HUES48 (cell line): ENCODE measurements at regions not wholly inside any gene's neighbourhood (a gene's known extent, or its start where the extent isn't known, plus 50 kb on each side); places are given as distances from the start of the nearest gene placed in this dataset.

Source experiments
- H3K27ac ChIP-seq: one replicate; pipeline ENCODE4 v1.7.0; 2013; ENCODE audit warnings: low read depth, low read length, inconsistent platforms
- H3K27me3 ChIP-seq: 2 replicates; pipeline ENCODE4 v1.6.1; 2013; ENCODE audit warnings: mild to moderate bottlenecking, low read length; ENCODE audit not compliant: control insufficient read depth, insufficient read depth
- H3K36me3 ChIP-seq: 2 replicates; pipeline ENCODE4 v1.6.1; 2013; ENCODE audit warnings: low read length; ENCODE audit not compliant: control insufficient read depth, insufficient read depth
- H3K4me1 ChIP-seq: 2 replicates; pipeline ENCODE4 v1.6.1; 2013; ENCODE audit warnings: mild to moderate bottlenecking, low read length; ENCODE audit not compliant: control insufficient read depth, insufficient read depth
- H3K4me3 ChIP-seq: 2 replicates; pipeline ENCODE4 v1.5.1; 2013; ENCODE audit warnings: mild to moderate bottlenecking, low read depth, low read length
- H3K9ac ChIP-seq: 2 replicates; pipeline ENCODE4 v1.6.1; 2013; ENCODE audit warnings: mild to moderate bottlenecking, low read depth, low read length, moderate library complexity
- H3K9me3 ChIP-seq: 2 replicates; pipeline ENCODE4 v1.6.1; 2013; ENCODE audit warnings: low read length; ENCODE audit not compliant: control insufficient read depth, insufficient read depth

DNA sequence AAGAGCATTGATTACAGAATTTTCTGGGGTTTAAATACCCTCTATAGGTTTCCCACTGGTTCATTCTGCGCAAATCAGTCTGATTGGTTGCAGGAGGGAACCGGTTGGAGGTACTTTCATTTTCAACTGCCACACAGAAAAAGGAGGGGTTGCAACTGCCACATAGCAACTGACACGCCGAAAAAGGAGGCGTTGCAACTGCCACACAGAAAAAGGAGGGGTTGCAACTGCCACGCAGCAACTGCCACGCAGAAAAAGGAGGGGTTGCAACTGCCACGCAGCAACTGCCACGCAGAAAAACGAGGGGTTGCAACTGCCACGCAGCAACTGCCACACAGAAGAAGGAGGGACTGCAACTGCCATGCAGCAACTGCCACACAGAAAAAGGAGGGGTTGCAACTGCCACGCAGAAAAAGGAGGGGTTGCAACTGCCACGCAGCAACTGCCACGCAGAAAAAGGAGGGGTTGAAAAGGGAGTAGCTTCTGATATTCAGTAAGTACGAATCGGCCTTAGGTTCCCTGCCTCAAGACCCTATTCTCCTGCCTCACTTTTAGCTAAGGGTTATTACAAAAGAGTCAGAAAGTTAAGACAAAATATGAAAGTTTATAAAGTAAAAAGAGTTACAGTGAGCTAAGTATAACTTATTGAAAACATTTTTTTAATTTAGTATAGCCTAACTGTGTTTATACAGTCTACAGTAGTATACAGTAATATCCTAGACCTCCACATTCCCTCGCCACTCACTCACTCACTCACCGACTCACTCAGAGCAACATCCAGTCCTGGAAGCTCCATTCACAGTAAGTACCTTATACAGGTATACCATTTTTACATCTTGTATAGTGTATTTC, 431.8 kb downstream of the KCTD8 start:
- H3K9ac ChIP-seq, result no peak overlapping the region
- H3K27ac ChIP-seq, result no peak overlapping the region
- H3K4me3 ChIP-seq, result no peak overlapping the region

DNA sequence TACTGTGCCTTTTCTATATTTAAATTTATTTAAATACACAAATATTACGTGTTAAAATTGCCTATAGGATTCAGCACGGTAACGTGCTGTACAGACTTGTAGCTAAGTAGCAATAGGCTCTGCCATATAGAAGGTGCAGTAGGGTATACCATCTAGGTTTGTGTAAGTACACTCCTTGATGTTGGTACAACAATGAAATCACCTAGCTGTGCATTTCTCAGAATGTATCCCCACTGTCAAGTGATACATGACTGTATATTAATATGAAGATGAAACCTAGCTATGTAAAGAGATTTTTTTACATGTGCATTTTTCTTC, 431.2 kb downstream of the KCTD8 start:
- Histone ChIP-seq H3K27ac (no peak overlapping the region), H3K9ac (no peak overlapping the region), H3K27me3 (no peaks in the 10 kb centered on the region), H3K4me3 (no peak overlapping the region), H3K9me3 (no peaks in the 10 kb centered on the region), H3K36me3 (no peaks in the 10 kb centered on the region), H3K4me1 (no peaks in the 10 kb centered on the region)

More for the DNA sequence above, 431.8 kb downstream of the KCTD8 start:
- H3K27me3 ChIP-seq, result no peaks in the 10 kb centered on the region
- no peaks in the 10 kb centered on the region for H3K36me3 ChIP-seq
- no peaks in the 10 kb centered on the region for H3K4me1 ChIP-seq
- no peaks in the 10 kb centered on the region for H3K9me3 ChIP-seq

DNA sequence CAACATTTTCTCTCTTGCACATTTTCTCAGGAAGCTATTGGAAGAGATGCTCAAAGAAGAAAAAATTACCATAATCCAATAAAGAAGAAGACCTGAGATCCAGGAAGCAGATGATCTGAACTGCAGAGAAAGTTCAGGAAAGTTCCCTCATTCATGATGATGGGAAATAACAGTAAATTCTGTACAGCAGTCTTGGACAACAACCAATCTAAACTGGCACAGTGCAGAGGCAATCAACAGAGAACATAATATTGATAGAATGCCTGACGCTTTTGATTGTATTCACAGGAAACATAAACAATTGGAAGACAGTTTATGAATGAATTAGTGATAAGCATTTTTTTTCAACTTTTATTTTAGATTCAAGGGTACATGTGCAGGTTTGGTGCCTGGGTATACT, 428.9 kb downstream of the KCTD8 start:
- Histone ChIP-seq H3K4me1 (no peaks in the 10 kb centered on the region), H3K4me3 (no peak overlapping the region), H3K27ac (no peak overlapping the region), H3K9me3 (no peaks in the 10 kb centered on the region), H3K9ac (no peak overlapping the region), H3K36me3 (no peaks in the 10 kb centered on the region), H3K27me3 (no peaks in the 10 kb centered on the region)

DNA sequence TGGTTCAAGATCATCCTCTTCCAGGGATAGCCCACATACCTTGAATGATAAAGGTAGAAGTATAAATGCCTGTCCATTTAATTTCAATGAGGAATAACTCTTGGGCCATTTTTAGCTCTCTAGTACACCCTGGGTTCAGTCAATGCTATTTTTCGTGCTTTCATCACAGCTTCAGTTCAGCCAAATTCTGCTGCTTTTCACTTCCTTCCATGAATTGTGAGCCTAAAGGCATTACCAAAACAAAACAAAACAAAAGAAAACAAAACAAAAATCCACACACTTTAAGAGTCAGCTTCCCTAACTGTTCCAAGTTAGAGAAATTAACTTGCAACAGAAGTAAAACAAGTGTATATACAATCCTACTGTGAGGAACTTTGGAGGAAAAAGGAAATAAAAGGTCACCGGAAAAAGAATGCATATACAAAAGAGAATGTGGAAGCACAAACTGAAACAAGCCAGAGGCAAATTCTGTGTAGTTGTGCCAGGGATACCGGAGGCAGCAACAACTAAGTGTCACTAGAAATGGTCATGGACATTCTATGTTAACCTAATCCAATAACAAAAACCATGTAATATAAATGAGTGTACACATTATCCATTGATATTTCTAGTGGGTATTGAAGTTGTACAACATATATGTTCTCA, 423.1 kb downstream of the KCTD8 start:
- Histone ChIP-seq H3K4me1 (peaks cover 6% of the 10 kb centered on the region; the same call in 1 of the 2 replicates), H3K9me3 (no peaks in the 10 kb centered on the region), H3K27ac (no peak overlapping the region)

DNA sequence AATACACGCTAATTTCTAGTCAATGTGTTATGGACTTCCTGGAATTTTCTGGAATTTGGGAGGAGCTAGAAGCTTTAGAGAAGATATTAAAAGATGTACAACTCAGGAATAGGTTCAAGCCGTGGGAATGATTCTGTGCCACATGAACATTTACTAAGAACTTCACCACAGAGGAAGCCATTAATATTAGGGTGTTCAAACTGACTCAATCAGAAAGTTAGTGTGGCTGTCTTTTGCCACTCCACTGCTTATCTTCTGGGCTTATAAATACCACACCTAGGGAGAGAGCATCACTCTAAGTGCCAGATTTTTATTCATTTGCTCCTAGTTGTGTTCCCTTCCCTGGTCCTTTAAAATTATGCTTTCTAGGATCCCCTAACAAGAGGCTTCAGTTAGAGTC, 409.8 kb downstream of the KCTD8 start:
- Histone ChIP-seq H3K9me3 (no peaks in the 10 kb centered on the region; the same call in 1 of the 2 replicates), H3K9ac (no peak overlapping the region), H3K27me3 (no peaks in the 10 kb centered on the region)

More for the DNA sequence above, 423.1 kb downstream of the KCTD8 start:
- H3K4me3 ChIP-seq, result no peak overlapping the region
- no peaks in the 10 kb centered on the region for H3K36me3 ChIP-seq
- no peaks in the 10 kb centered on the region for H3K27me3 ChIP-seq
- H3K9ac ChIP-seq, result no peak overlapping the region

DNA sequence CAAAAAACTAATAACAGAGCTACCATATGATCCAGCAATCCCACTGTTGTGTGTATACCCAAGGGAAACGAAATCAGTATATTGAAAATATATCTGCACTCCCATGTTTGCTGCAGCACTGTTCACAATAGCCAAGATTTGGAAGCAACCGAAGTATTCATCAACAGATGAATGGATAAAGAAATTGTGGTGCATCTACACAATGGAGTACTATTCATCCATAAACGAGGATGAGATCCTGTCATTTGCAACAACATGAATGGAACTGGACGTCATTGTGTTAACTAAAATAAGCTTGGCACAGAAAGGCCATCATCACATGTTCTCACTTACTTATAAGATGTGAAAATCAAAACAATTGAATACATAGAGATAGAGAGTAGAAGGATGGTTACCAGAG, 402.1 kb downstream of the KCTD8 start:
- Histone ChIP-seq H3K9ac (no peak overlapping the region), H3K27me3 (no peaks in the 10 kb centered on the region), H3K36me3 (no peaks in the 10 kb centered on the region), H3K4me3 (no peak overlapping the region), H3K27ac (no peak overlapping the region), H3K4me1 (0 out of 2 replicates have a peak, but pooled peaks cover 9% of the 10 kb centered on the region), H3K9me3 (peaks cover 3% of the 10 kb centered on the region)

More for the DNA sequence above, 409.8 kb downstream of the KCTD8 start:
- Histone ChIP-seq H3K27ac (no peak overlapping the region), H3K4me3 (no peak overlapping the region), H3K4me1 (0 out of 2 replicates have a peak, but pooled peaks cover 9% of the 10 kb centered on the region), H3K36me3 (no peaks in the 10 kb centered on the region)

DNA sequence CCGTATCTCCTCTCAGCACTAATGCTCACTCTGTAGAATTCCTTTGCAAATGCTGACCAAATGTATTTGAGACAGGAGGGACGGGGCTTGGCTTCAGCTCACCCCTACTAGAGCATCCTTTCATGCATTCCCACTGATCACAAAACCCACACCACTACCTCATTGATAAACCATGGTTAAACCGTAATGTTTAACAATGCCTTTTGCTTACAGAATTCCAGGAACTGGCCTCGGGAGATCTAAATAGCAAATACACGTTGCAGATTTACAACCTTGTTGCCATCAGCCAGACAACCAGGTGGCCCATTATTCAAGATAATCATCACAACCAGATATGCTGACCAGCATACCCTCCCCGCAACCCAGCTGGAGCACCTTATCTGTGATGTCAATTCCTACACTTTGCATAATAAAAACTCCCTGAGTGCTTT, 391.9 kb downstream of the KCTD8 start:
- H3K4me1 ChIP-seq, result peaks cover 40% of the 10 kb centered on the region
- H3K4me3 ChIP-seq, result no peak overlapping the region
- peak overlapping the region; percentile 98 for H3K27ac ChIP-seq
- H3K9me3 ChIP-seq, result peaks cover 3% of the 10 kb centered on the region
- no peaks in the 10 kb centered on the region for H3K27me3 ChIP-seq
- no peak overlapping the region; the same call in 1 of the 2 replicates for H3K9ac ChIP-seq
- no peaks in the 10 kb centered on the region for H3K36me3 ChIP-seq

DNA sequence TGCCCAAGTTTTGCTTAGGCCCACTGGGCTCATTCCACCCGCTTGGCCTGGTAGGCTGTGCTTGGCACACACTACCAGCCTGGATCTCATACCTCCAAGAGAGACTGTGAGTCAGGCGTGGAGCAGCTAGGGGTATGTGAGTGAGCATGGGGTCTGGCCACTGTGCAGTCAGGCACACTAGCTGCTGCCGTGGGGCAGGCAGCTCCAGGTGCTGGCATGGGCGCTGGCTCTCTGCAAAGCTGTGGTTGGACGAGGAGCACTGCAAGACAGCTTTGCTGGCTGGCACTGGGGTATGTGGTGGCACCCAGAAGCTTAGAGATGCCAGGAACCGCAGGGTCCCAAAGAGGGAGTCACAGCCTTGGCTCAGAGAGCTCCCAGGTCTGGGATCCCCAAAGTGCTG, 377.8 kb downstream of the KCTD8 start:
- H3K4me3 ChIP-seq, result no peak overlapping the region
- H3K27ac ChIP-seq, result no peak overlapping the region
- H3K9me3 ChIP-seq, result peaks cover 10% of the 10 kb centered on the region
- no peaks in the 10 kb centered on the region for H3K27me3 ChIP-seq
- no peaks in the 10 kb centered on the region for H3K4me1 ChIP-seq
- no peaks in the 10 kb centered on the region for H3K36me3 ChIP-seq
- no peak overlapping the region for H3K9ac ChIP-seq

DNA sequence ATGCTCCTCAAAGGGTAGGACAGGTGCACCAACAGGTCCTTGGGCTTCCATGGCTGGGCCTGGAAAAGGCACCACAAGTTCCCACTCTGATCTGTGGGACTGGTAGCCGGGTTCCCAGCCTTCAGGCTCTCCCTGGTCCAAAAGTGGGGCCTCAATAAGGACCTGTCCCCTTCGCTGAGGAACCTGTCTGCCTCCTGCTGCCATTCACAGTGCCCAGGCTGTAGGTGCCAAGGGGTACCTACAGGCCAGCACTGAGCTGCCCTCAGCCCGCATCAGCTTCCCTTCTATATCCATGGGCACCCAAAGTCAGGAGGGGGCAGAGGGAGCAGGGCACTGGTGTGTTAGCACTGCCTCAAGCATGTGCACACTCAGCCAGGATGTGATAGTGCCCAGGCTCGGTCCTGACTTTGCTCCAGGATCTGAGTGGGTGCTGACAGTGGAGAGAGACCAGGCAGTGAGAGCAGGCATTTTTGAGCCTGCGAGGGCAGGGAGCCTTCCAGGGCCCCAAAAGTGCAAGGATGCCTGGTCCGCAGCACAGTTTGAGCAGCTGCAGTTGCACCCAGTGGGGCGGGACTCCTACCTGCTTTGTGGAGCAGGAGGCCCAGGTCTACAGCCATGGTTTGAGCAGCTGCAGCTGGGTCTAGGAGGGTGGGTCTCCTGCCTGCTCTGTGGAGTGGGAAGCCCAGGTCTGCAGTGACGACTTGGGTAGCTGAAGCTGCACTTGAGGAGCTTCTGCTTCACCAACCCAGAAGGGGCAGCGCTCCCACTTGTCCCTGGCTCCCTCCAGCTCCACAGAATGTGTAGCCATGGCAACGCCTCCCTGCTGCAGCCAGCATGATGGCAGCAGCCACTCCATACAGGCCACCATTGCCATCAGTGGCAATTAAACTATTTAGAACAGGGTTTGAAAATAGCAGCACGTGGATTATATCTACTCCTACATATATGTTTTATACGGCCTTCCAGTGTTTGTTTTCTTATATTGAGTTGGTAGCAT, 376.4 kb downstream of the KCTD8 start:
- Histone ChIP-seq H3K27ac (no peak overlapping the region), H3K9me3 (peaks cover 10% of the 10 kb centered on the region), H3K4me1 (no peaks in the 10 kb centered on the region), H3K4me3 (no peak overlapping the region), H3K27me3 (no peaks in the 10 kb centered on the region), H3K9ac (no peak overlapping the region), H3K36me3 (no peaks in the 10 kb centered on the region)

DNA sequence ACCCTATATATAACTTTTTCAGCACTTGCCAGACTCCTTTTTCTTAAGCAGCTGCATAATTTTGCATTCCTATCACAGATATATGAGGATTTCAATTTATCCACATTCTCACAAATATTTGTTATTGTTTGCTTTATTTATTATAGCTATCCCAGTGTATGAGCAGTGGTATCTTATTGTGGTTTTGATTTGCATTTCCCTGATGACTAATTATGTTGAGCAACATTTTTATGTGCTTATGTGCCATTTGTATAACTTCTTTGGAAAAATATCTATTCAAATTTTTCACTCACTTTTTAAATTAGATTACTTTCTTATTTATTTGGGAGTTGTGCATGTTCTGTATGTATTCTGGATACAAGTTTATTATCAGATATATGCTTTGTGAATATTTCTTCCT, 361.9 kb downstream of the KCTD8 start:
- H3K9me3 ChIP-seq, result peaks cover 8% of the 10 kb centered on the region; the same call in 1 of the 2 replicates
- H3K27me3 ChIP-seq, result no peaks in the 10 kb centered on the region
- H3K4me1 ChIP-seq, result no peaks in the 10 kb centered on the region
- H3K9ac ChIP-seq, result no peak overlapping the region
- no peak overlapping the region for H3K27ac ChIP-seq
- no peaks in the 10 kb centered on the region for H3K36me3 ChIP-seq
- H3K4me3 ChIP-seq, result no peak overlapping the region
